Lower leg skin (tissue), 4 donors: ENCODE measurements at regions not wholly inside any gene's neighbourhood (a gene's known extent, or its start where the extent isn't known, plus 50 kb on each side); places are given as distances from the start of the nearest gene placed in this dataset.

Experiments used
- DNase-seq, 2 donors: peaks; one replicate each; pipeline ENCODE4 v3.0.0-alpha.2; 2019; ENCODE audit warnings: low spot score in 2 of 2
- H3K4me3 ChIP-seq: fragments of 200-600 bp; sonication (generic); 2 replicates; pipeline ENCODE4 v1.5.1; 2017; ENCODE audit warnings: mild to moderate bottlenecking, low read depth; ENCODE audit not compliant: poor library complexity, severe bottlenecking
- POLR2A ChIP-seq, 2 donors: fragments of 450-650 bp; IDR thresholded peaks; one replicate each; pipeline ENCODE4 v1.6.1; 2016 to 2017; ENCODE audit warnings: antibody characterized with exemption in 2 of 2, mild to moderate bottlenecking in 1 of 2, moderate library complexity in 1 of 2
- WGBS, 2 donors: methylation state at CpG; one replicate each; pipeline ENCODE4 v1.1.5; 2018; 5-methylcytosine and 5-hydroxymethylcytosine counted together
- intact Hi-C: fragments of 100-400 bp; cut with DNase I; formaldehyde crosslinking; loops from one replicate; pipeline ENCODE4 v1.15.0; 2023; ENCODE audit warnings: low total_unique reads
- TF ChIP-seq, protein P1 (sequence below), 3 donors: fragments of 450-650 bp; IDR thresholded peaks; one replicate each; pipeline ENCODE4 v1.5.1; 2016; ENCODE audit warnings: antibody characterized with exemption in 3 of 3, mild to moderate bottlenecking in 3 of 3, moderate library complexity in 2 of 3

DNA sequence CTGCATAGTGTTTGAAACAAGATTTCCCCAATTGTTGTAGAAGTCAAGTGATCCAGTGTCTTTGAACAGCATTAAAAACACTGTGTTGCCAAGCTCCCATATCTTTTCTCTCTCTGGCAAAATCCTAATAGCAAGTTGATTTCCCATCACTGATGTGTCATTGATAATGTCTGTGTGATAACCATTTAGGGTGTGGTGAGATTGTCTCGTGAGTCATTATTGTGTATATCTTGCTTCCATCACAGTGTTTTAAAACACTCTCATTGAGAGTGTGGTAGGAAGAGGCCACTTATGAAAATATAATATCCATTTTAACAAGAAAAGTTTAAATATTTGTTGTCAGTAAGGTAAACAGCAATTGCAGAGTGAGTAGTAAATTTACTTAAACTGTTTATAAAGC, 74.7 kb downstream of the PRORP start:
- 10 to 19% methylated on average over 1 of the region's 1 CpG for WGBS, 2 donors
- no peak for TF ChIP-seq POLR2A (IDR thresholded peaks at IDR 0.05)
- TF ChIP-seq, protein P1, sequence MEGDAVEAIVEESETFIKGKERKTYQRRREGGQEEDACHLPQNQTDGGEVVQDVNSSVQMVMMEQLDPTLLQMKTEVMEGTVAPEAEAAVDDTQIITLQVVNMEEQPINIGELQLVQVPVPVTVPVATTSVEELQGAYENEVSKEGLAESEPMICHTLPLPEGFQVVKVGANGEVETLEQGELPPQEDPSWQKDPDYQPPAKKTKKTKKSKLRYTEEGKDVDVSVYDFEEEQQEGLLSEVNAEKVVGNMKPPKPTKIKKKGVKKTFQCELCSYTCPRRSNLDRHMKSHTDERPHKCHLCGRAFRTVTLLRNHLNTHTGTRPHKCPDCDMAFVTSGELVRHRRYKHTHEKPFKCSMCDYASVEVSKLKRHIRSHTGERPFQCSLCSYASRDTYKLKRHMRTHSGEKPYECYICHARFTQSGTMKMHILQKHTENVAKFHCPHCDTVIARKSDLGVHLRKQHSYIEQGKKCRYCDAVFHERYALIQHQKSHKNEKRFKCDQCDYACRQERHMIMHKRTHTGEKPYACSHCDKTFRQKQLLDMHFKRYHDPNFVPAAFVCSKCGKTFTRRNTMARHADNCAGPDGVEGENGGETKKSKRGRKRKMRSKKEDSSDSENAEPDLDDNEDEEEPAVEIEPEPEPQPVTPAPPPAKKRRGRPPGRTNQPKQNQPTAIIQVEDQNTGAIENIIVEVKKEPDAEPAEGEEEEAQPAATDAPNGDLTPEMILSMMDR (IDR thresholded peaks at IDR 0.05): no peak
- intact Hi-C loops: no loop called here
- H3K4me3 ChIP-seq: no peak overlapping the region
- no peak for DNase-seq

DNA sequence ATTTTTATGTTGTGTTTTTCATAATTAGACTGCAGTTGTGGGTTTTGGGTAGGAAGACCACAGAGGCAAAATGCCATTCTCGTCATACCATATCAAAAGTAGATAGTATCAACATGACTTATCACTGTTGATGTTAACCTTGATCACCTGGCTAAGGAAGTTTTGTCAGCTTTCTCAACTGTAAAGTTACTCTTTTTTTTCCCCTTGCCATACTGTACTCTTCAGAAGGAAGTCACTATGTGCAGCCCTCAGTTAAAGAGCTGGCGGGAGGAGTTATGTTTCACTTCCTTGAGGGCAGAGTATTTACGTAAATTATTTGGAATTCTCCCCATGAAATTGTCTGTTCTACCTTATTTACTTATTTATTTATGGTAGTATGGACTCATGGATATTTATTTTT, 78.7 kb downstream of the PRORP start:
- no peak overlapping the region for H3K4me3 ChIP-seq
- DNase-seq: no peak
- 63 to 77% methylated on average over 3 of the region's 3 CpGs for WGBS, 2 donors
- TF ChIP-seq POLR2A (IDR thresholded peaks at IDR 0.05): no peak
- intact Hi-C loops: no loop called here

DNA sequence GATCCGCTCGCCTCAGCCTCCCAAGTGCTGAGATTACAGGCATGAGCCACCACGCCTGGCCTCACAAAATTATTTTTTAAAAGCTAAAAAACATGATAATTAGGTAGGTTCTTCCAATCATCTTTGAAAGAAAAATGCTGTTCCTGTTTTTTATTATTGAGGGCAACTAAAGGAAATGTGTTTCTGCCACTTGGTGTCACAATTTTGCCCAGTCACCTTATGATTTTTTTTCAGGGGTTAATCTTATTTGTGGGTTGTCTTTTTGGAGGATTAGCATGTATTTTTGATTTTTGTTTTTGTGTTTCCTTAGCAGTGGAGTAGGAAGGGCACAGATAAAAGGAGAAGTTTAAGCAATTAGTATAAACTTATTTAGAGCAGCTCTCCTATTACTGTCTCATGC, 79.8 kb downstream of the PRORP start:
- intact Hi-C loops: no loop called here
- WGBS, 2 donors: 97 to 99% methylated on average over 3 of the region's 3 CpGs
- TF ChIP-seq POLR2A (IDR thresholded peaks at IDR 0.05): no peak
- TF ChIP-seq, protein P1 (IDR thresholded peaks at IDR 0.05): no peak
- H3K4me3 ChIP-seq: no peak overlapping the region
- no peak for DNase-seq

DNA sequence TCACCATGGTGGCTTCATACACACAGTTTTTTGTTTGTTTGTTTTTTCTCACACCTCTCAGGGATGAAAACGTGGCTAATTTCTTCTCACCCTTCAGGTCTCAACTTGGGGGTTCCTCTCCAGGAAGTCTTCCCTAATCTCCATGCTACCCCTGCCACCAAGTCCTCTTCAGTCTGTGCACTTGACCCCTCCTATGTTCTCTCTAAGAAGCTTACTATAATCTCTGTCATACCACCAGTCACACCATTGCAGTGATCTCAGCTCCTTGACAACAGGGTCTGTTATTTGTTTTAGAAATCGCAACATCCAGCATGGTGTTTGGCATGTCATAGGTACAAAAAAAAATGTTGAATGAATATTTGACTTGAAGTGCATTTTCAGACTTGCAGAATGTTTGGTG, 83.4 kb downstream of the PRORP start:
- 80 to 86% methylated on average over 2 of the region's 2 CpGs for WGBS, 2 donors
- DNase-seq: no peak
- TF ChIP-seq, protein P1 (IDR thresholded peaks at IDR 0.05): no peak
- no peak for TF ChIP-seq POLR2A (IDR thresholded peaks at IDR 0.05)
- no peak overlapping the region for H3K4me3 ChIP-seq
- intact Hi-C loops: no loop called here

DNA sequence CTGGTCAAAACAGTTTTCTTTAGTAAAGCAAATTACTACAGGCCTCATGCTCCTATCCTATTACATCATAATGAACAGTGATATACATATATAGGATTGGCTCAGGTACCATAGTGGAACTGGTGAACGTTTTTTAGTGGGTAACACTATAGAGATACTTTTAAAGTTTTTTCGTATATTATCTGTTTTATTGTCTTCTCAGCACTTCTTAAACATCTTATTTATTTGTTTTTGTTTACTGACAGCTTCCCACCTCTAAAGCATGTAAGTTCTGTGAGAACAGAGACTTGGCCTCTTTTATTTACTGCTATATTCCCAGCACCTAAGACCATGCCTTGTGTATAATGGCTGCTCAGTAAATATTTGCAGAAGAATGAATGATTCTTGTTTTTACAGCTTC, 81.1 kb upstream of the PSMA6 start:
- no peak for DNase-seq
- intact Hi-C loops: no loop called here
- TF ChIP-seq, protein P1 (IDR thresholded peaks at IDR 0.05): no peak
- no peak for TF ChIP-seq POLR2A (IDR thresholded peaks at IDR 0.05)
- WGBS, 2 donors: 81 to 86% methylated on average over 2 of the region's 2 CpGs
- no peak overlapping the region for H3K4me3 ChIP-seq

DNA sequence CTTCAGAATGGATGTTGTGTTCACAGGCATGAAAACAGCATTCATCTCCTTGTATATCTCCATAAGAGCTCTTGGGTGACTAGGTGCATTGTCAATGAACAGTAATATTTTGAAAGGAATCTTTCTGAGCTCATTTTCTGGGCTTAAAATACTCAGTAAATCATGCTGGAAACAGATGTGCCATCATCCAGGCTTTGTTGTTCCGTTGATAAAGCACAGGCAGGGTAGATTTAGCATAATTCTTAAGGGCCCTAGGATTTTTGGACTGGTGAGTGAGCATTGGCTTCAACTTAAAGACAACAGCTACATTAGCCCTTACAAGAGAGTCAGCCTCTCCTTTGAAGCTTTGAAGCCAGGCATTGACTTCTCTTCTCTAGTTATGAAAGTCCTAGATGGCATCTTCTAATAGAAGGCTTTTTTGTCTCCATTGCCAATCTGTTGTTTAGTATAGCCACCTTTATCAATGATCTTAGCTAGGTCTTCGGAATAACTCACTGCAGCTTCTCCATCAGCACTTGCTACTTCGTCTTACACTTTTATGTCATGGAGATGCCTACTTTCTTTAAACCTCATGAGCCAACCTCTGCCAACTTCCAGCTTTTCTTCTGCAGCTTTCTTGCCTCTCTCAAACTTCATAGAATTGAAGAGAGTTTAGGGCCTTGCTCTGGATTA, 79.6 kb upstream of the PSMA6 start:
- whole genome bisulfite sequencing, 2 donors: 66 to 68% methylated on average over 3 of the region's 3 CpGs
- no peak overlapping the region for H3K4me3 ChIP-seq
- no peak for DNase-seq
- no peak for TF ChIP-seq POLR2A (IDR thresholded peaks at IDR 0.05)
- TF ChIP-seq, protein P1 (IDR thresholded peaks at IDR 0.05): no peak
- intact Hi-C loops: no loop called here
